ENCODE measurements at regions not wholly inside any gene's neighbourhood (a gene's known extent, or its start where the extent isn't known, plus 50 kb on each side); places are given as distances from the start of the nearest gene placed in this dataset.

DNA sequence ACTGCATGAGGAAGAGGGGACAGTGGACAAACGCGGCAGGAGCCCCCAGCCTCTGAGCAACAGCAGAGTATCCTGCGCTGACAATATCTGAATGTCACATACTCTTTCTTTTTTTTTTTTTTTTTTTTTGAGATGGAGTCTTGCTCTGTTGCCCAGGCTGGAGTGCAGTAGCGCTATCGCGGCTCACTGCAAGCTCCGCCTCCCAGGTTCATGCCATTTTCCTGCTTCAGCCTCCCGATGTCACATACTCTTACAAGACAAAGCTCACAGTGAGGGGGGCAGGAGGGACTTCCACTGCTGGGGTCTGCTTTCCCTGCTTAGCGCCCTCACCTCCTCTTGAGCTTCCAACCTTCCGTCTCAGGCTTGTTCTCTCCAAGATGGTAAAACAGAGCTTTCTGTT, 51.2 kb upstream of the TNS3 start (continued):
- TF ChIP-seq, protein P1, sequence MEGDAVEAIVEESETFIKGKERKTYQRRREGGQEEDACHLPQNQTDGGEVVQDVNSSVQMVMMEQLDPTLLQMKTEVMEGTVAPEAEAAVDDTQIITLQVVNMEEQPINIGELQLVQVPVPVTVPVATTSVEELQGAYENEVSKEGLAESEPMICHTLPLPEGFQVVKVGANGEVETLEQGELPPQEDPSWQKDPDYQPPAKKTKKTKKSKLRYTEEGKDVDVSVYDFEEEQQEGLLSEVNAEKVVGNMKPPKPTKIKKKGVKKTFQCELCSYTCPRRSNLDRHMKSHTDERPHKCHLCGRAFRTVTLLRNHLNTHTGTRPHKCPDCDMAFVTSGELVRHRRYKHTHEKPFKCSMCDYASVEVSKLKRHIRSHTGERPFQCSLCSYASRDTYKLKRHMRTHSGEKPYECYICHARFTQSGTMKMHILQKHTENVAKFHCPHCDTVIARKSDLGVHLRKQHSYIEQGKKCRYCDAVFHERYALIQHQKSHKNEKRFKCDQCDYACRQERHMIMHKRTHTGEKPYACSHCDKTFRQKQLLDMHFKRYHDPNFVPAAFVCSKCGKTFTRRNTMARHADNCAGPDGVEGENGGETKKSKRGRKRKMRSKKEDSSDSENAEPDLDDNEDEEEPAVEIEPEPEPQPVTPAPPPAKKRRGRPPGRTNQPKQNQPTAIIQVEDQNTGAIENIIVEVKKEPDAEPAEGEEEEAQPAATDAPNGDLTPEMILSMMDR (conservative IDR thresholded peaks at IDR 0.05; ENCODE audit: low read depth, low read length): no peak
